ENCODE measurements at regions not wholly inside any gene's neighbourhood (a gene's known extent, or its start where the extent isn't known, plus 50 kb on each side); places are given as distances from the start of the nearest gene placed in this dataset.

- H3K36me3 ChIP-seq (ENCODE audit: control insufficient read depth, insufficient read depth, low read length) = no peaks in the 10 kb centered on the region
- H3K27me3 ChIP-seq (ENCODE audit: control insufficient read depth, insufficient read depth, low read length) = no peaks in the 10 kb centered on the region
- no peak for TF ChIP-seq CTCF (IDR thresholded peaks at IDR 0.05; ENCODE audit: insufficient read depth, low read length, poor library complexity, severe bottlenecking)
- DNase-seq (ENCODE audit: low read depth) = no peak
- H3K4me3 ChIP-seq (ENCODE audit: low read depth, low read length) = no peak overlapping the region
Measured at GRCh38 chr5:124842725-124843595, 96.5 kb upstream of the ZNF608 start.

GRCh38 chr5:124843596-124843899, 97.1 kb upstream of the ZNF608 start:
- no peak for TF ChIP-seq CTCF (IDR thresholded peaks at IDR 0.05; ENCODE audit: insufficient read depth, low read length, poor library complexity, severe bottlenecking)
- H3K4me3 ChIP-seq (ENCODE audit: low read depth, low read length) = no peak overlapping the region
- no peaks in the 10 kb centered on the region for H3K27me3 ChIP-seq (ENCODE audit: control insufficient read depth, insufficient read depth, low read length)
- no peaks in the 10 kb centered on the region for H3K36me3 ChIP-seq (ENCODE audit: control insufficient read depth, insufficient read depth, low read length)
- DNase-seq (ENCODE audit: low read depth) = no peak

- TF ChIP-seq CTCF (IDR thresholded peaks at IDR 0.05; ENCODE audit: insufficient read depth, low read length, poor library complexity, severe bottlenecking) = no peak
- H3K4me3 ChIP-seq (ENCODE audit: low read depth, low read length) = no peak overlapping the region
- no peaks in the 10 kb centered on the region for H3K27me3 ChIP-seq (ENCODE audit: control insufficient read depth, insufficient read depth, low read length)
- no peak for DNase-seq (ENCODE audit: low read depth)
- H3K36me3 ChIP-seq (ENCODE audit: control insufficient read depth, insufficient read depth, low read length) = no peaks in the 10 kb centered on the region
Measured at GRCh38 chr5:124844371-124844920, 98.0 kb upstream of the ZNF608 start.

- Histone ChIP-seq H3K27me3 (ENCODE audit: control insufficient read depth, insufficient read depth, low read length) (no peaks in the 10 kb centered on the region), H3K36me3 (ENCODE audit: control insufficient read depth, insufficient read depth, low read length) (no peaks in the 10 kb centered on the region), H3K4me3 (ENCODE audit: low read depth, low read length) (no peak overlapping the region)
- no peak for DNase-seq (ENCODE audit: low read depth)
- TF ChIP-seq CTCF (IDR thresholded peaks at IDR 0.05; ENCODE audit: insufficient read depth, low read length, poor library complexity, severe bottlenecking) = no peak
Measured at GRCh38 chr5:124847907-124848306, 101.5 kb upstream of the ZNF608 start.

GRCh38 chr5:124849774-124850173, 103.3 kb upstream of the ZNF608 start:
- TF ChIP-seq CTCF (IDR thresholded peaks at IDR 0.05; ENCODE audit: insufficient read depth, low read length, poor library complexity, severe bottlenecking) = no peak
- H3K36me3 ChIP-seq (ENCODE audit: control insufficient read depth, insufficient read depth, low read length) = no peaks in the 10 kb centered on the region
- H3K27me3 ChIP-seq (ENCODE audit: control insufficient read depth, insufficient read depth, low read length) = no peaks in the 10 kb centered on the region
- no peak overlapping the region for H3K4me3 ChIP-seq (ENCODE audit: low read depth, low read length)
- no peak for DNase-seq (ENCODE audit: low read depth)

GRCh38 chr5:124856726-124857125, 110.3 kb upstream of the ZNF608 start:
- Histone ChIP-seq H3K27me3 (ENCODE audit: control insufficient read depth, insufficient read depth, low read length) (no peaks in the 10 kb centered on the region), H3K4me3 (ENCODE audit: low read depth, low read length) (no peak overlapping the region), H3K36me3 (ENCODE audit: control insufficient read depth, insufficient read depth, low read length) (no peaks in the 10 kb centered on the region)
- no peak for DNase-seq (ENCODE audit: low read depth)
- TF ChIP-seq CTCF (IDR thresholded peaks at IDR 0.05; ENCODE audit: insufficient read depth, low read length, poor library complexity, severe bottlenecking) = no peak

Measured in kidney epithelial cell (primary cell).